Pons (tissue), 1 donor: ENCODE measurements at regions not wholly inside any gene's neighbourhood (a gene's known extent, or its start where the extent isn't known, plus 50 kb on each side); places are given as distances from the start of the nearest gene placed in this dataset.

Experiments
- DNase-seq: peaks from one replicate; pipeline ENCODE4 v3.0.0-alpha.2; 2016; ENCODE audit warnings: low spot score

DNA sequence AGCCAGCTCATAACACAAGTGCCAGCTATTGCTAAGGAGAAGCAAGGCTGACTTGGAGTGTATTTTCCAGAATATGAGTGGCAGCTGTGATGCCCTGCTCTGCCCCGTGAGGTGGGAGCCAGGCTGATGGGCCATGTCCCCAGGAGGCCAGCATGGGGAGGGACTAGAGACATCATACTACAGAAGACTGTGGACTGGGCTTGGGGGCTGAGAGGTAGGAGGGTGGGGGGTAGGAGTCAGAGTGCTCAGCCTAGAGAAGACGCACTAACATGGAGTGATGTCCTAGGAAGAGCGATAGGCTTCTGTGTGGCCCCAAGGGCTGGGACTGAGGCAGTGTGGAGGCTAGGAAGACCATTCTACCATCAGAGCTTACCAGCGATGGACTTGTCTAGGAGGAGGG, 143.7 kb downstream of the WSCD1 start:
- DNase-seq = no peak

DNA sequence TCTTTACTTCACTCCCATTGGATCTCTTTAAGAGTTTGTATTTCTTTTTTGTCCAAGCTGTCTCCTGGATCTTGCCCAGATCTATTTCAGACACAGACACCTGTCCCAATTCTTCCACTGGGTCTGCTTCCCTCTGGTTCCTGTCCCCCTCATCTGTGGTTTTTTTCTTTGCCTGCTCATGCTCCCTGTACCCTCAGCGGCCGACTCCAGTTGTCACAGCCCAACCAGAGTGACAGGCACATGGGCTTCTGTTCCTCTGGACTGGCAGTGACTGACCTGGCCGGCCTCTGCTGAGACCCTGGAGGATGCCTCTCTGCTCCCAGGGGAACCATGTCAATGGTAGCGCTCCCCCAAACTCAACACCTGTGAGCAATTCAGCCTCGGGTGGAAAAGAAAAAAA, 142.6 kb downstream of the WSCD1 start:
- DNase-seq = no peak

- DNase-seq = no peak
Observed at GRCh38 chr17:6209829-6210228, 139.7 kb downstream of the WSCD1 start.

DNA sequence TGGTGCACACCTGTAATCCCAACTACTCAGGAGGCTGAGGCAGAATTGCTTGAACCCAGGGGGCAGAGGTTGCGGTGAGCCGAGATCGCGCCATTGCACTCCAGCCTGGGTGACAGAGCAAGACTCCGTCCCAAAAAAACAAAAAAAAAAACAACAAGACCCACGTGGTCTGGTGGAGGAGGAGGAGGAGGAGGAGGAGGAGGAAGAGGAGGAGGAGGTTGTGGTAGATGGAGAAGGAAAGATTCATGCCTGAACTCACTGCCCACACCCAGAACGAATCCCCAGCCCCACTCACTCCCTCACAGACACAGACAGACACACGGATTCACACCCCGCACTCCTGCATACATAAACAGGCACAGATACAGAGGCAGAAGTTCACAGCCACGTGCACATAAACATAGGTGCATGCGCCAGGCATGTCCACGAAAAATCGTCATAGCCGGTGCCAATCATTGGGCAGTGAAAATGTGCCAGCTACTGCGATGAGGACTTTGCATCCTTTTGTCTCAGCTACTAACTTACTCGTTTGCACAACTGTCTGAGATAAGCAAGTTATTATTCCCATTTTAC, 138.5 kb downstream of the WSCD1 start:
- no peak for DNase-seq

DNA sequence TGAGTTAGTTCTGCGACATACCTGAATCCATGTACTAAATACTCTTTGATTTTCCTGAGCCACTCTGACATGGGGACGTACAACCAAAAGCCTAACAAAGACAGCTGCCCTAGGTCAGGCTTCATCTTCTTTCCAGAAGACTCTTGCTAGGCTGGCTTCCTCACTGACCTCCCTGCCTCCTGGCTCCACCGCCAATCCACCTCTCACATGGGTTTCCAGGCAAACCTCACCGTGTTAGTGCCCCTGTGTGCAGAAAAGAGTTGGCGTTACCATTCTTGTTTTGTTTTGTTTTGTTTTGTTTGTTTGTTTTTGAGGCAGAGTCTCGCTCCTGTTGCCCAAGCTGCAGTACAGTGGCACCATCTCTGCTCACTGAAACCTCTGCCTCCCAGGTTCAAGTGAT, 135.3 kb downstream of the WSCD1 start:
- DNase-seq = no peak

GRCh38 chr17:6205033-6205432, 134.9 kb downstream of the WSCD1 start:
- no peak for DNase-seq

- no peak for DNase-seq
Observed at GRCh38 chr17:6204203-6204722, 134.1 kb downstream of the WSCD1 start.

- DNase-seq = no peak
Observed at GRCh38 chr17:6196355-6196754, 126.2 kb downstream of the WSCD1 start.

DNA sequence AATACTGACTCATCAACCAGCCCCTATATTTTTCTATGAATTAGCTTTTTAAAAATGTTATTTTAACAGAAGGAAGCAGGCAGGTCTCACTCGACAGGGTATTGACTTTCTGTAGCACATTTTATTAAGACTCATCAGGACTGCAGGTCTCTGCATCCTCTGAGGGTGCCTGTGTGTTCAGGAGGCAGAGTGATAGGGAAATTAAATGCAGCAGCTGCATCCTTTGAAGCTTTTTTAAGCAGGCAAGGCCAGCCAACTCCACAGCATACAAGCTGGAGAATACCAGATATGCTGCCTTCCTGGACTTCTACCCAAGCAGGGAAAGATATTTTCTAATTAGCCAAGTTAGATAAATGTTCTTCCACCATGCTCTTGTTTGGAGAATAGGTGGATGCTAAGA, 124.9 kb downstream of the WSCD1 start:
- no peak for DNase-seq

- no peak for DNase-seq
Observed at GRCh38 chr17:6191405-6192324, 121.5 kb downstream of the WSCD1 start.

- DNase-seq = no peak
Observed at GRCh38 chr17:6187836-6188235, 117.7 kb downstream of the WSCD1 start.

DNA sequence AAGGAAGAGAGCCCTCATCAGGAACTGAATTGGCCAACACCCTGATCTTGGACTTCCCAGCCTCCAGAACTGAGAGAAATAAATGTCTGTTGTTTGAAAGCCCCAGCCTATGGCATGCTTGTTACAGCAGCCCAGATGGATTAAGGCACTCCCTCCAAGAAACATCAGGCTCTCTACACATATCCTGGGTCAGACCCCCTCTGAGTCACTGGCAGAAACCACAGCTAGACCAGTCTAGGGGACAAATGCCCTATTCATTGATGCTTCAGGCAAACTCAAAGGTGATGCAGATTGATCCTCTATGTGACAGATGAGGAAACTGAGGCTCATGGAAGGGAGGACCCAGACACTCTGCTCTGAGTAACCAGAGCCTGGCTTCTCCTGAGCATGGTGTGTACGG, 116.8 kb downstream of the WSCD1 start:
- no peak for DNase-seq

GRCh38 chr17:6184508-6184907, 114.3 kb downstream of the WSCD1 start:
- no peak for DNase-seq

DNA sequence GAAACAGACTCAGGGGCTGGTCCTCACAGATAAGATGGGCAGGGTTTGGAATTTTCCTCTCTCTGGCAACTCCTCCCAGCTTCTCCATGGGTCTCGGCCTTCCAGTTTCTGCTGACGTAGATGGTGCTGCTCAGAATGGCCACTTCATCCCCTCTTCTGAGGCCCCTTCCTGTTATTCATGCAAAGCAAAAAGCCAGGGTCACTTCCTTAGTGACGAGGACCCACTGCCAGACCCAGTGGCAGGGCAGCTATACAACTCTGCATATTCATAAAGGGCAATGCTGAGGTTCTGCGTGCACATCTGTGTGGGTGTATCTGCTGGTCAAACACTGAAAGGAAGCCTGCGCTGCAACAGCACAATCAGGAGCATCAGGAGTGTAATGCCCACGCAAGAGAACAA, 108.8 kb downstream of the WSCD1 start:
- DNase-seq = no peak

GRCh38 chr17:6177941-6178694, 107.9 kb downstream of the WSCD1 start:
- DNase-seq = no peak
